ENCODE measurements at regions not wholly inside any gene's neighbourhood (a gene's known extent, or its start where the extent isn't known, plus 50 kb on each side); places are given as distances from the start of the nearest gene placed in this dataset.

DNA sequence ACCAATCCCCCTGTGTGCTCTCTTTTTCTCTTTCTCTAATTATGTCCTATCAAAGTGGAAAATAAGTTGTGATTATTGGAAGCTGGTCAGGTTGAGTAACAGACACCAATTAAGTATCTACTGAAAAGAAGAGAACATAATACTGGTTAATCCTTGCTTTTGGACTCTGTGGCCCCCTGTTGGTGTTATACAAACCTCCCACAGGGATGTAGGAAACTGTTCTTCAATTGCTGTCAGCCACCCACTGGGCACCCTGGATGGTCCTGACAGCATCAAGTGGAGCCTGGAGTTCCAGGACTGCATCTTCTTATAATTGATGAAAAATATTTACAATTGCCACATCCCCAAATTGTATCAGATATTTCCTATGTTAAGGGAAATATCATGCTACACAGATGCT is 939.7 kb downstream of the KCNMA1 start:
- H3K27me3 ChIP-seq = no peaks in the 10 kb centered on the region
- intact Hi-C loops (cut with DNase I) = no loop called here
- no peak for TF ChIP-seq POLR2AphosphoS5 (IDR thresholded peaks at IDR 0.05)
- TF ChIP-seq, protein P1, sequence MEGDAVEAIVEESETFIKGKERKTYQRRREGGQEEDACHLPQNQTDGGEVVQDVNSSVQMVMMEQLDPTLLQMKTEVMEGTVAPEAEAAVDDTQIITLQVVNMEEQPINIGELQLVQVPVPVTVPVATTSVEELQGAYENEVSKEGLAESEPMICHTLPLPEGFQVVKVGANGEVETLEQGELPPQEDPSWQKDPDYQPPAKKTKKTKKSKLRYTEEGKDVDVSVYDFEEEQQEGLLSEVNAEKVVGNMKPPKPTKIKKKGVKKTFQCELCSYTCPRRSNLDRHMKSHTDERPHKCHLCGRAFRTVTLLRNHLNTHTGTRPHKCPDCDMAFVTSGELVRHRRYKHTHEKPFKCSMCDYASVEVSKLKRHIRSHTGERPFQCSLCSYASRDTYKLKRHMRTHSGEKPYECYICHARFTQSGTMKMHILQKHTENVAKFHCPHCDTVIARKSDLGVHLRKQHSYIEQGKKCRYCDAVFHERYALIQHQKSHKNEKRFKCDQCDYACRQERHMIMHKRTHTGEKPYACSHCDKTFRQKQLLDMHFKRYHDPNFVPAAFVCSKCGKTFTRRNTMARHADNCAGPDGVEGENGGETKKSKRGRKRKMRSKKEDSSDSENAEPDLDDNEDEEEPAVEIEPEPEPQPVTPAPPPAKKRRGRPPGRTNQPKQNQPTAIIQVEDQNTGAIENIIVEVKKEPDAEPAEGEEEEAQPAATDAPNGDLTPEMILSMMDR (IDR thresholded peaks at IDR 0.05) = no peak
- no peak for TF ChIP-seq POLR2A (IDR thresholded peaks at IDR 0.05; ENCODE audit: low read depth)
- TF ChIP-seq EP300 (IDR thresholded peaks at IDR 0.05) = no peak
- no peak overlapping the region for H3K27ac ChIP-seq (replicated peaks in 1 of 4)
- H3K36me3 ChIP-seq = no peaks in the 10 kb centered on the region
- no peak for DNase-seq (ENCODE audit: extremely low spot score)
- no peaks in the 10 kb centered on the region for H3K4me1 ChIP-seq
- H3K9me3 ChIP-seq = peaks cover 0 to 9% (median 3%) of the 10 kb centered on the region in 4 donors
- H3K4me3 ChIP-seq = no peak overlapping the region

DNA sequence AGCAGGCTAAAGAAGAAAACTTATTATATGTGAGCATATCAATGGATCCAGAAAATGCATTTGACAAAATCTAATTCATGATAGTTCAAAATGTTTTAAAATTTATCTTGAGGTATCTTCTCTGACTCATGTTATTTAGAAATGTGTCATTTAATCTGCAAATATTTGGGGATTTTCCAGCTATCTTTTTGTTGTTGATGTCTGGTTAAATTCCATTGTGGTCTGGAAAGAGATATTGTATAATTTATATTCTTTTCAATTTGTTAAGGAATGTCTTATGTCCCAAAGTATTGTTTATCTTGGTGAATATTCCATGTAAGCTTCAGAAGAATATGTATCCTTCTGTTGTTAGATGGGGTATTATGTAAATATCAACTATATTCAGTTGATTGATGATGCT is 942.5 kb downstream of the KCNMA1 start:
- Histone ChIP-seq H3K4me3 (no peak overlapping the region), H3K9me3 (peaks cover 0 to 7% (median 6%) of the 10 kb centered on the region in 4 donors), H3K4me1 (no peaks in the 10 kb centered on the region), H3K27ac (replicated peaks in 1 of 4) (no peak overlapping the region), H3K36me3 (no peaks in the 10 kb centered on the region), H3K27me3 (no peaks in the 10 kb centered on the region)
- TF ChIP-seq, protein P1 (IDR thresholded peaks at IDR 0.05) = no peak
- no peak for TF ChIP-seq EP300 (IDR thresholded peaks at IDR 0.05)
- TF ChIP-seq POLR2A (IDR thresholded peaks at IDR 0.05; ENCODE audit: low read depth) = no peak
- no peak for TF ChIP-seq POLR2AphosphoS5 (IDR thresholded peaks at IDR 0.05)
- DNase-seq (ENCODE audit: extremely low spot score) = no peak
- intact Hi-C loops (cut with DNase I) = no loop called here

GRCh38 chr10:76686201-76686600 is 951.4 kb downstream of the KCNMA1 start:
- peaks cover 0 to 2% (median under 1%) of the 10 kb centered on the region in 4 donors for H3K9me3 ChIP-seq
- no peaks in the 10 kb centered on the region for H3K4me1 ChIP-seq
- H3K4me3 ChIP-seq = no peak overlapping the region
- TF ChIP-seq, protein P1 (IDR thresholded peaks at IDR 0.05) = no peak
- TF ChIP-seq EP300 (IDR thresholded peaks at IDR 0.05) (no peak), POLR2A (IDR thresholded peaks at IDR 0.05; ENCODE audit: low read depth) (no peak), POLR2AphosphoS5 (IDR thresholded peaks at IDR 0.05) (no peak)
- intact Hi-C loops (cut with DNase I) = no loop called here
- no peak for DNase-seq (ENCODE audit: extremely low spot score)
- WGBS = 60% methylated on average over 5 of the region's 5 CpGs
- H3K27ac ChIP-seq (replicated peaks in 1 of 4) = no peak overlapping the region
- H3K36me3 ChIP-seq = no peaks in the 10 kb centered on the region
- H3K27me3 ChIP-seq = no peaks in the 10 kb centered on the region

GRCh38 chr10:76684968-76685367 is 952.6 kb downstream of the KCNMA1 start:
- Histone ChIP-seq H3K36me3 (no peaks in the 10 kb centered on the region), H3K27me3 (no peaks in the 10 kb centered on the region), H3K9me3 (no peaks in the 10 kb centered on the region), H3K4me3 (no peak overlapping the region), H3K27ac (replicated peaks in 1 of 4) (no peak overlapping the region), H3K4me1 (no peaks in the 10 kb centered on the region)
- intact Hi-C loops (cut with DNase I) = no loop called here
- no peak for DNase-seq (ENCODE audit: extremely low spot score)
- TF ChIP-seq POLR2A (IDR thresholded peaks at IDR 0.05; ENCODE audit: low read depth) (no peak), EP300 (IDR thresholded peaks at IDR 0.05) (no peak), POLR2AphosphoS5 (IDR thresholded peaks at IDR 0.05) (no peak)
- TF ChIP-seq, protein P1 (IDR thresholded peaks at IDR 0.05) = no peak
- WGBS = 85% methylated on average over 5 of the region's 5 CpGs

- Histone ChIP-seq H3K36me3 (no peaks in the 10 kb centered on the region), H3K4me3 (no peak overlapping the region), H3K27me3 (no peaks in the 10 kb centered on the region), H3K27ac (replicated peaks in 1 of 4) (no peak overlapping the region), H3K9me3 (no peaks in the 10 kb centered on the region), H3K4me1 (peaks cover 3 to 11% (median 10%) of the 10 kb centered on the region in 4 donors)
- no peak for DNase-seq (ENCODE audit: extremely low spot score)
- TF ChIP-seq POLR2A (IDR thresholded peaks at IDR 0.05; ENCODE audit: low read depth) (no peak), POLR2AphosphoS5 (IDR thresholded peaks at IDR 0.05) (no peak), EP300 (IDR thresholded peaks at IDR 0.05) (no peak)
- TF ChIP-seq, protein P1 (IDR thresholded peaks at IDR 0.05) = no peak
- intact Hi-C loops (cut with DNase I) = no loop called here
- WGBS = 61% methylated on average over 1 of the region's 1 CpG
Observed at GRCh38 chr10:76681153-76681552, 956.5 kb downstream of the KCNMA1 start.

Measured in esophagus muscularis mucosa (tissue), 4 donors.